NCI-H345 (cell line): ENCODE measurements at regions not wholly inside any gene's neighbourhood (a gene's known extent, or its start where the extent isn't known, plus 50 kb on each side); places are given as distances from the start of the nearest gene placed in this dataset.
"Not testable (repeated sequence)": the region's sequence is repeated elsewhere in the genome, so short reads cannot be mapped to it uniquely, and the experiment has no call there.

Experiments used
- DNase-seq: peaks from one replicate; lab custom pipeline; 2025; lab: John Stamatoyannopoulos, UW

GRCh38 chr1:78715181-78715661 is 65.6 kb downstream of the IFI44 start:
- no peak for DNase-seq

GRCh38 chr1:78716186-78716585 is 66.6 kb downstream of the IFI44 start:
- DNase-seq: no peak

GRCh38 chr1:78718566-78718965 is 68.9 kb downstream of the IFI44 start:
- no peak for DNase-seq

GRCh38 chr1:78721136-78721535 is 71.5 kb downstream of the IFI44 start:
- no peak for DNase-seq

- no peak for DNase-seq
Observed at GRCh38 chr1:78722105-78722504, 72.5 kb downstream of the IFI44 start.

- DNase-seq: no peak
Observed at GRCh38 chr1:78722521-78722920, 72.9 kb downstream of the IFI44 start.

- no peak for DNase-seq
Observed at GRCh38 chr1:78722947-78723346, 73.3 kb downstream of the IFI44 start.

- DNase-seq: no peak
Observed at GRCh38 chr1:78726686-78727085, 77.1 kb downstream of the IFI44 start.

- DNase-seq: no peak
Observed at GRCh38 chr1:78728359-78728758, 78.7 kb downstream of the IFI44 start.

- DNase-seq: no peak
Observed at GRCh38 chr1:78730054-78730453, 80.4 kb downstream of the IFI44 start.

- DNase-seq: no peak
Observed at GRCh38 chr1:78731674-78732073, 82.0 kb downstream of the IFI44 start.

- no peak for DNase-seq
Observed at GRCh38 chr1:78737241-78737640, 87.6 kb downstream of the IFI44 start.

- no peak for DNase-seq
Observed at GRCh38 chr1:78743626-78744025, 94.0 kb downstream of the IFI44 start.

- DNase-seq: no peak
Observed at GRCh38 chr1:78745111-78745510, 95.5 kb downstream of the IFI44 start.

GRCh38 chr1:78753679-78754078 is 104.0 kb downstream of the IFI44 start:
- not testable (repeated sequence) for DNase-seq

GRCh38 chr1:78755986-78756385 is 106.4 kb downstream of the IFI44 start:
- DNase-seq: no peak

- no peak for DNase-seq
Observed at GRCh38 chr1:78758506-78758905, 108.9 kb downstream of the IFI44 start.

GRCh38 chr1:78759881-78760280 is 110.2 kb downstream of the IFI44 start:
- no peak for DNase-seq

GRCh38 chr1:78760858-78761257 is 111.2 kb downstream of the IFI44 start:
- DNase-seq: no peak

- no peak for DNase-seq
Observed at GRCh38 chr1:78762113-78762512, 112.5 kb downstream of the IFI44 start.

GRCh38 chr1:78765489-78765888 is 115.9 kb downstream of the IFI44 start:
- DNase-seq: no peak

- no peak for DNase-seq
Observed at GRCh38 chr1:78779831-78780230, 130.2 kb downstream of the IFI44 start.

GRCh38 chr1:78787544-78787943 is 137.9 kb downstream of the IFI44 start:
- no peak for DNase-seq

GRCh38 chr1:78790174-78790573 is 140.5 kb downstream of the IFI44 start:
- no peak for DNase-seq

- DNase-seq: no peak
Observed at GRCh38 chr1:78792756-78793155, 143.1 kb downstream of the IFI44 start.
